IMR-90 (cell line): ENCODE measurements at regions not wholly inside any gene's neighbourhood (a gene's known extent, or its start where the extent isn't known, plus 50 kb on each side); places are given as distances from the start of the nearest gene placed in this dataset.

Source experiments
- ATAC-seq: fragments of 200-7000 bp; cut with Tn5 transposase; 2 replicates; pipeline ENCODE4 v1.9.1; 2020; ENCODE audit warnings: low read depth, mild to moderate bottlenecking, moderate library complexity
- BruUV-seq: library from RNA; stranded (reverse); fragments of 400-500 nt; replicated peaks from 2 replicates; lab custom pipeline; 2021; lab: Mats Ljungman, UMichigan
- CTCF ChIA-PET: fragments of 300-600 bp; formaldehyde crosslinking; extraction: SDS; loops from one replicate; lab custom pipeline; 2021; ENCODE audit warnings: antibody characterized with exemption; lab: Yijun Ruan, JAX
- POLR2A ChIA-PET: fragments of 300-600 bp; sonication (Branson Sonifier 250); formaldehyde crosslinking; loops from one replicate; lab custom pipeline; 2022; ENCODE audit warnings: antibody characterized with exemption; ENCODE audit not compliant: unreplicated experiment; lab: Charles Lee
- DNase-seq: peaks from one replicate; pipeline ENCODE4 v3.0.0; 2013
- H2AFZ ChIP-seq: replicated peaks from 2 replicates; pipeline ENCODE3; 2013; ENCODE audit warnings: low read length, mild to moderate bottlenecking; ENCODE audit not compliant: poor library complexity
- H2AK5ac ChIP-seq: 2 replicates; pipeline ENCODE4 v1.6.1; 2013; ENCODE audit warnings: low read depth, low read length, inconsistent platforms
- H2AK9ac ChIP-seq: replicated peaks from 2 replicates; pipeline ENCODE3; 2013; ENCODE audit warnings: mild to moderate bottlenecking, low read depth, low read length, moderate library complexity; ENCODE audit not compliant: poor library complexity
- H2BK120ac ChIP-seq: 2 replicates; pipeline ENCODE4 v1.6.1; 2013; ENCODE audit warnings: low read depth, low read length, inconsistent platforms
- H2BK15ac ChIP-seq: 3 replicates; pipeline ENCODE4 v1.6.1; 2013; ENCODE audit warnings: low read depth, low read length, inconsistent platforms
- H2BK20ac ChIP-seq: 2 replicates; pipeline ENCODE4 v1.6.1; 2013; ENCODE audit warnings: low read depth, mild to moderate bottlenecking, inconsistent platforms, low read length, moderate library complexity
- H2BK5ac ChIP-seq: 2 replicates; pipeline ENCODE4 v1.6.1; 2013; ENCODE audit warnings: mild to moderate bottlenecking, low read depth, low read length, inconsistent platforms; ENCODE audit not compliant: poor library complexity, severe bottlenecking
- H3K14ac ChIP-seq: replicated peaks from 2 replicates; pipeline ENCODE4 v1.6.1; 2013; ENCODE audit warnings: low read depth, low read length, inconsistent platforms
- H3K18ac ChIP-seq: 2 replicates; pipeline ENCODE4 v1.6.1; 2013; ENCODE audit warnings: low read depth, low read length, control low read depth
- H3K23ac ChIP-seq: 2 replicates; pipeline ENCODE4 v1.6.1; 2013; ENCODE audit warnings: low read depth, low read length, inconsistent platforms
- H3K27ac ChIP-seq: 2 replicates; pipeline ENCODE4 v1.5.1; 2013; ENCODE audit warnings: mild to moderate bottlenecking, control low read depth, low read length; ENCODE audit not compliant: insufficient read depth
- H3K27me3 ChIP-seq: 2 replicates; pipeline ENCODE4 v1.6.1; 2013; ENCODE audit warnings: low read length; ENCODE audit not compliant: control insufficient read depth, insufficient read depth
- H3K36me3 ChIP-seq: 2 replicates; pipeline ENCODE4 v1.6.1; 2013; ENCODE audit warnings: low read length, mixed read lengths; ENCODE audit not compliant: control insufficient read depth, insufficient read depth
- H3K4ac ChIP-seq: 2 replicates; pipeline ENCODE4 v1.6.1; 2013; ENCODE audit warnings: low read depth, low read length, inconsistent platforms
- H3K4me1 ChIP-seq: 2 replicates; pipeline ENCODE4 v1.6.1; 2013; ENCODE audit warnings: low read length, mixed read lengths; ENCODE audit not compliant: control insufficient read depth, insufficient read depth
- H3K4me2 ChIP-seq: 2 replicates; pipeline ENCODE4 v1.6.1; 2013; ENCODE audit warnings: low read depth, mild to moderate bottlenecking, control low read depth, low read length, moderate library complexity
- H3K4me3 ChIP-seq: 2 replicates; pipeline ENCODE4 v1.5.1; 2013; ENCODE audit warnings: low read depth, mild to moderate bottlenecking, control low read depth, low read length, moderate library complexity; ENCODE audit not compliant: insufficient read depth
- H3K56ac ChIP-seq: 2 replicates; pipeline ENCODE4 v1.6.1; 2013; ENCODE audit warnings: low read length, inconsistent platforms; ENCODE audit not compliant: insufficient read depth; ENCODE audit errors: extremely low read depth
- H3K79me1 ChIP-seq, 2 experiments: 2 replicates each; pipeline ENCODE4 v1.6.1; 2013; ENCODE audit warnings: low read length in 2 of 2, inconsistent platforms in 1 of 2, low read depth in 1 of 2
- H3K9ac ChIP-seq: 2 replicates; pipeline ENCODE4 v1.6.1; 2013; ENCODE audit warnings: low read depth, low read length, control low read depth
- H3K9me1 ChIP-seq: 2 replicates; pipeline ENCODE4 v1.6.1; 2013; ENCODE audit warnings: low read length, inconsistent platforms; ENCODE audit not compliant: insufficient read depth
- H3K9me3 ChIP-seq: 2 replicates; pipeline ENCODE4 v1.6.1; 2013; ENCODE audit warnings: low read length; ENCODE audit not compliant: control insufficient read depth, insufficient read depth
- H4K20me1 ChIP-seq: 2 replicates; pipeline ENCODE4 v1.6.1; 2013; ENCODE audit warnings: low read length, inconsistent platforms; ENCODE audit not compliant: insufficient read depth
- H4K5ac ChIP-seq: 2 replicates; pipeline ENCODE4 v1.6.1; 2013; ENCODE audit warnings: mild to moderate bottlenecking, low read depth, low read length, control low read depth
- H4K8ac ChIP-seq, 2 experiments: 2 replicates each; pipeline ENCODE4 v1.6.1; 2013; ENCODE audit warnings: low read depth in 2 of 2, low read length in 2 of 2, control low read depth in 1 of 2, inconsistent platforms in 1 of 2
- H4K91ac ChIP-seq: 2 replicates; pipeline ENCODE4 v1.6.1; 2013; ENCODE audit warnings: low read depth, low read length, inconsistent platforms; ENCODE audit not compliant: insufficient read depth
- POLR2A ChIP-seq: IDR thresholded peaks from 2 replicates; pipeline ENCODE4 v1.6.1; 2012; ENCODE audit warnings: mild to moderate bottlenecking, low read depth, low read length
- WGBS, 2 experiments: methylation state at CpG; one replicate each; pipeline versions ENCODE4 v1.1.5 to v1.1.7; 2013; ENCODE audit warnings: missing lambda C conversion rate in 2 of 2; ENCODE audit not compliant: insufficient read length in 1 of 2; ENCODE audit errors: extremely low coverage in 2 of 2; 5-methylcytosine and 5-hydroxymethylcytosine counted together
- dilution Hi-C: fragments of 300-500 bp; cut with HindIII; formaldehyde crosslinking; loops from one replicate; pipeline ENCODE4 v1.14.3; 2018; ENCODE audit warnings: low sequenced_read_pairs; ENCODE audit not compliant: unreplicated experiment
- in situ Hi-C: fragments of 300-500 bp; cut with MboI; formaldehyde crosslinking; loops from 3 replicates; pipeline ENCODE4 v1.14.3; 2019; ENCODE audit warnings: low sequenced_read_pairs, inconsistent platforms, mixed read lengths
- intact Hi-C: fragments of 100-400 bp; cut with micrococcal nuclease; formaldehyde crosslinking; loops from 2 replicates; pipeline ENCODE4 v1.10.0; 2022

DNA sequence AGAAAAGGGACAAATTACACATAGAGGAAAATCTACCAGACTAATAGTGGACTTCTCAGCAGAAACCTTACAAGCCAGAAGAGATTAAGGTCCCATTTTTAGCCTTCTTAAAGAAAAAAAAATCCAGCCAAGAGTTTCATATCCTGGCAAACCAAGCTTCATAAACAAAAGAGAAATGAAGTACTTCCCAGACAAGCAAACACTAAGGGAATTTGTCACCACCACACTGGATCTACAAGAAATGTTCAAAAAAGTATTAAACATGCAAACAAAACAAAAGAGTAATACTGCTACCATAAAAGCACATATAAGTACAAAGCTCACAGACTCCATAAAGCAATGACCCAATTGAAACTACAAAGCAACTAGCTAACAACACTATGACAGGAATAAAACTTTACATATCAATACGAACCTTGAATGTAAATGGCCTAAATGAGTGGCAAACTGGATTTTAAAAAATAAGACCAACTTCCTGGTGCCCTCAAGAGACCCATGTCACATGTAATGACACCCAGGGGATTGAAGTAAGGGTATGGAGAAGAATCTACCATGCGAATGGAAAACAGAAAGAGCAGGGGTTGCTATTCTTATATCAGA, 260.7 kb upstream of the PPP2R2D start:
- no peak overlapping the region for H2BK120ac ChIP-seq
- H2BK5ac ChIP-seq: no peak overlapping the region
- H2AK9ac ChIP-seq: no peak overlapping the region
- ChIA-PET CTCF (no interaction called here), POLR2A (no interaction called here)
- dilution Hi-C loops: no loop called here
- H4K20me1 ChIP-seq: no peaks in the 10 kb centered on the region
- no CpG with 5 or more reads among the region's 2 CpGs for WGBS, 2 experiments
- intact Hi-C loops: no loop called here
- no peak overlapping the region for H2AK5ac ChIP-seq
- peaks cover 56% of the 10 kb centered on the region for H3K9me3 ChIP-seq
- no peaks in the 10 kb centered on the region for H3K79me1 ChIP-seq
- H3K14ac ChIP-seq: no peak overlapping the region
- no peak overlapping the region for H4K5ac ChIP-seq
- H2BK20ac ChIP-seq: no peak overlapping the region
- DNase-seq: no peak
- H3K56ac ChIP-seq: no peak overlapping the region
- no peak overlapping the region for H3K4ac ChIP-seq
- no peaks in the 10 kb centered on the region for H3K27me3 ChIP-seq
- no TSS peak for BruUV-seq
- ATAC-seq: no peak
- H2BK15ac ChIP-seq: no peak overlapping the region
- no peak overlapping the region for H3K18ac ChIP-seq
- H4K8ac ChIP-seq: no peak overlapping the region
- H3K36me3 ChIP-seq: no peaks in the 10 kb centered on the region
- no peak for TF ChIP-seq POLR2A
- no peak overlapping the region for H3K4me2 ChIP-seq
- no peak overlapping the region for H3K9ac ChIP-seq
- no peak overlapping the region for H3K23ac ChIP-seq
- H2AFZ ChIP-seq: no peak overlapping the region
- in situ Hi-C loops: no loop called here
- H4K91ac ChIP-seq: no peak overlapping the region
- no peaks in the 10 kb centered on the region for H3K4me1 ChIP-seq
- no peaks in the 10 kb centered on the region for H3K9me1 ChIP-seq
- H3K4me3 ChIP-seq: no peak overlapping the region
- H3K27ac ChIP-seq: no peak overlapping the region
